ENCODE measurements at regions not wholly inside any gene's neighbourhood (a gene's known extent, or its start where the extent isn't known, plus 50 kb on each side); places are given as distances from the start of the nearest gene placed in this dataset.

DNA sequence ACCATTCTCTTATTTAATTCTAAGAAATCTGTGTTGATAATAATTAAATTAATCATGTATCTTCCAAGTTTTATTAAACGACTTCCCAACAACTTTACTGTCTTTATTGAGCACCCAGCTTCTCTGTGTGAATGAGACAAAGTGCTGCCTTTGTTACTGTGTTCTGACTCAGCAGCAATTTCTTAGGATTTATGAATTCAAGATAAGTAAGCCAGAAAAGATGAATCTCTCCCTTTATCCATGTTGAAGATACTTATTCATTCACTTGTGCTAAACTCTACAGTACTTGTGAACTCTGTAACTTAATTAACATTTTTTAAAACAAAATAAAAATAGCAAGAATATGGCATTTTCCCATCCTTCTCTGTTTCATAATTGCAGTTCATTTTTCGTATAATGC is 1403.3 kb upstream of the DDX18 start:
- H3K9me3 ChIP-seq: no peaks in the 10 kb centered on the region
- in situ Hi-C loops (cut with MboI; ENCODE audit: low sequenced_read_pairs in 4 of 4) (no loop called here), intact Hi-C loops (cut with DNase I; ENCODE audit: low total_unique reads) (no loop called here)
- no peaks in the 10 kb centered on the region for H3K4me1 ChIP-seq
- no peaks in the 10 kb centered on the region for H3K36me3 ChIP-seq
- no peak for TF ChIP-seq POLR2A (IDR thresholded peaks at IDR 0.05)
- TF ChIP-seq, protein P1, sequence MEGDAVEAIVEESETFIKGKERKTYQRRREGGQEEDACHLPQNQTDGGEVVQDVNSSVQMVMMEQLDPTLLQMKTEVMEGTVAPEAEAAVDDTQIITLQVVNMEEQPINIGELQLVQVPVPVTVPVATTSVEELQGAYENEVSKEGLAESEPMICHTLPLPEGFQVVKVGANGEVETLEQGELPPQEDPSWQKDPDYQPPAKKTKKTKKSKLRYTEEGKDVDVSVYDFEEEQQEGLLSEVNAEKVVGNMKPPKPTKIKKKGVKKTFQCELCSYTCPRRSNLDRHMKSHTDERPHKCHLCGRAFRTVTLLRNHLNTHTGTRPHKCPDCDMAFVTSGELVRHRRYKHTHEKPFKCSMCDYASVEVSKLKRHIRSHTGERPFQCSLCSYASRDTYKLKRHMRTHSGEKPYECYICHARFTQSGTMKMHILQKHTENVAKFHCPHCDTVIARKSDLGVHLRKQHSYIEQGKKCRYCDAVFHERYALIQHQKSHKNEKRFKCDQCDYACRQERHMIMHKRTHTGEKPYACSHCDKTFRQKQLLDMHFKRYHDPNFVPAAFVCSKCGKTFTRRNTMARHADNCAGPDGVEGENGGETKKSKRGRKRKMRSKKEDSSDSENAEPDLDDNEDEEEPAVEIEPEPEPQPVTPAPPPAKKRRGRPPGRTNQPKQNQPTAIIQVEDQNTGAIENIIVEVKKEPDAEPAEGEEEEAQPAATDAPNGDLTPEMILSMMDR (IDR thresholded peaks at IDR 0.05 in 4 of 5, conservative IDR thresholded peaks at IDR 0.05 in 1 of 5): no peak
- no peaks in the 10 kb centered on the region for H3K27me3 ChIP-seq
- no peak overlapping the region for H3K27ac ChIP-seq
- ATAC-seq (no peak), DNase-seq (no peak)
- H3K4me3 ChIP-seq: no peak overlapping the region

DNA sequence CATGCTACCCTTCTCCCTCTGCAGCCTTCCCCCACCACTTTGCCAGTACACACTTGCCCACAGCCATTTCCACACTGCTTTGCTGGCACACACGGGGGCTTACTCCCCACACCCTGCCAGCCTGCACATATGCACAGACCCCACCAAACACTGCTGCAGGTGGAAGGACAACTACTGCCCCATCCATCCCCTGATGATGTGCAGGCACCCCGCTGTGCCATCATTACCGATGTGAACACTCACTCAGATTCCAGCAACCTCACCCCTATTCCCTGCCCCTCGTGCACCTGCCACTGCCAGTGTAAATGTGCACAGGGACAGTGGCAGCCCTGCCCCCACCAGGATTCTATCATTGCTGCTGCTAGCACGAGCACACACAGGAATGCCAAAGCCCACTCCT is 1400.8 kb upstream of the DDX18 start:
- in situ Hi-C loops (cut with MboI; ENCODE audit: low sequenced_read_pairs in 4 of 4) (no loop called here), intact Hi-C loops (cut with DNase I; ENCODE audit: low total_unique reads) (no loop called here)
- no peak for TF ChIP-seq POLR2A (IDR thresholded peaks at IDR 0.05)
- TF ChIP-seq, protein P1 (IDR thresholded peaks at IDR 0.05 in 4 of 5, conservative IDR thresholded peaks at IDR 0.05 in 1 of 5): no peak
- no peaks in the 10 kb centered on the region for H3K4me1 ChIP-seq
- H3K9me3 ChIP-seq: no peaks in the 10 kb centered on the region
- DNase-seq: no peak
- no peaks in the 10 kb centered on the region for H3K27me3 ChIP-seq
- no peak overlapping the region for H3K4me3 ChIP-seq
- H3K36me3 ChIP-seq: no peaks in the 10 kb centered on the region
- ATAC-seq: no peak
- no peak overlapping the region for H3K27ac ChIP-seq

DNA sequence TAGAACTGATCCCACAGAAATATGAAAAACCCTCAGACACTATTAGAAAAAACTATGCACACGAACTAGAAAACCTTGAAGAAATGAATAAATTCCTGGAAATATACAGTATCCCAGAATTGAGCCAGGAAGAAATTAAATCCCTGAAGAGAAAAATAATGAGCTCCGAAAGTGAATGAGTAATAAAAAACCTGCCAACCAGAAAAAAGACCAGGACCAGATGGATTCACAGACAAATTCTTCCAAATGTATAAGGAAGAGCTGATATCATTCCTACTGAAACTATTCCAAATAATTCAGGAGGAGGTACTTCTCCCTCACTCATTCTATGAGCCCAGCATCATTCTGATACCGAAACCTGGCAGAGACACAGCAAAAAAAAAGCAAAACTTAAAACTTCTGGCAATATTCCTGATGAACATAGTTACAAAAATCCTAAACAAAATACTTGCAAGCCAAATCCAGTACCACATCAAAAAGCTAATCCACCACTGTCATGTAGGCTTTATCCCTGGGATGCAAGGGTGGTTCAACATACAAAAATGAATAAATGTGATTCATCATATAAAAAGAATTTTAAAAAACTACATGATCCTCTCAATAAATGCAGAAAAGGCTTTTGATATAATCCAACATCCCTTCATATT is 1397.6 kb upstream of the DDX18 start:
- DNase-seq (no peak), ATAC-seq (no peak)
- in situ Hi-C loops (cut with MboI; ENCODE audit: low sequenced_read_pairs in 4 of 4): no loop called here
- no peaks in the 10 kb centered on the region for H3K36me3 ChIP-seq
- no peaks in the 10 kb centered on the region for H3K4me1 ChIP-seq
- no peaks in the 10 kb centered on the region for H3K27me3 ChIP-seq
- no peak for TF ChIP-seq POLR2A (IDR thresholded peaks at IDR 0.05)
- TF ChIP-seq, protein P1 (IDR thresholded peaks at IDR 0.05 in 4 of 5, conservative IDR thresholded peaks at IDR 0.05 in 1 of 5): no peak
- H3K9me3 ChIP-seq: no peaks in the 10 kb centered on the region
- no peak overlapping the region for H3K27ac ChIP-seq
- no peak overlapping the region for H3K4me3 ChIP-seq
- intact Hi-C loops (cut with DNase I; ENCODE audit: low total_unique reads): no loop called here

DNA sequence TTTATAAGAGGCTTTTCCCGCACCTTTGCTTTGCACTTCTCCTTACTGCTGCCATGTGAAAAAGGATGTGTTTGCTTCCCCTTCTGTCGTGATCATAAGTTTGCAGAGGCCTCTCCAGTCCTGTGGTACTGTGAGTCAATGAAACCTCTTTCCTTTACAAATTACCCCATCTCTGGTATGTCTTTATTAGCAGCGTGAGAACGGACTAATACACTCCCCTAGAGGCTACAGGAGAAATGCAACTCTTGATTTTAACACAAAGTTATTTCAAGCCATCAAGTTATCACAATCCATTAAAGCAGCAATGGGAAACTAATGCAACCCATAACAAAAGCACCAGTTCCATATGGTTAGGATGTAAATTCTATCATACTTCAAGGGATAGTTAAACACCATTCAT is 1378.8 kb upstream of the DDX18 start:
- in situ Hi-C loops (cut with MboI; ENCODE audit: low sequenced_read_pairs in 4 of 4) (no loop called here), intact Hi-C loops (cut with DNase I; ENCODE audit: low total_unique reads) (no loop called here)
- DNase-seq (no peak), ATAC-seq (no peak)
- Histone ChIP-seq H3K27me3 (no peaks in the 10 kb centered on the region), H3K36me3 (no peaks in the 10 kb centered on the region), H3K9me3 (no peaks in the 10 kb centered on the region), H3K4me1 (no peaks in the 10 kb centered on the region), H3K27ac (no peak overlapping the region), H3K4me3 (no peak overlapping the region)
- TF ChIP-seq, protein P1 (IDR thresholded peaks at IDR 0.05 in 4 of 5, conservative IDR thresholded peaks at IDR 0.05 in 1 of 5): no peak
- TF ChIP-seq POLR2A (IDR thresholded peaks at IDR 0.05): no peak

DNA sequence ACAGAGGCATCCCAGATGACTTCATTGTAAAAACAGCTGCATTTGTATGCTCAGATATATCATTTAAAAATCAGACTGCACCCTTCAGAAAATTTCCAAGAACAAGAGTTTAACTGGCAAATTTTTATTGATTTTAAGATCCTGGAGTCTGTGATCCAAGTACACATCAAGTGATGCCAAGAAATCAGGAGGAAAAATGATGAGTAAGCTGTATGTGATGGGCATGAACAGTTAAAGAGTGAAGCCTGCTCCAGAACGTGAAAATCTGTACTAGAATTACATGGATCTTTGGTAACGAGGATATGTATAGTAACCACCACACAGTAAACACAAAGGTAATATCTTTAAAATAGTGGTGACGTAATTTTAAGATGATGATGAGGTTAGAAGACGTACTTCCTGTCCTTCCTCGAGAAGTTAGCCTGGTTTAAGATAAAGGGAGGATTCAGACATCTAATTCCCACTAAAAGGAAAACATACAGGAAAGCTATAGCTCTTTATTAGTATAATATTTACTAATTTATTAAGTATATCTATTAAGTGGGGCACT is 1374.3 kb upstream of the DDX18 start:
- Histone ChIP-seq H3K27me3 (no peaks in the 10 kb centered on the region), H3K4me3 (no peak overlapping the region), H3K4me1 (no peaks in the 10 kb centered on the region), H3K9me3 (no peaks in the 10 kb centered on the region), H3K36me3 (no peaks in the 10 kb centered on the region), H3K27ac (no peak overlapping the region)
- ATAC-seq: no peak
- intact Hi-C loops (cut with DNase I; ENCODE audit: low total_unique reads) (no loop called here), in situ Hi-C loops (cut with MboI; ENCODE audit: low sequenced_read_pairs in 4 of 4) (no loop called here)
- no peak for DNase-seq
- TF ChIP-seq, protein P1 (IDR thresholded peaks at IDR 0.05 in 4 of 5, conservative IDR thresholded peaks at IDR 0.05 in 1 of 5): no peak
- no peak for TF ChIP-seq POLR2A (IDR thresholded peaks at IDR 0.05)
